HCT116 (cell line): ENCODE measurements at regions not wholly inside any gene's neighbourhood (a gene's known extent, or its start where the extent isn't known, plus 50 kb on each side); places are given as distances from the start of the nearest gene placed in this dataset.

Experiments
- ATAC-seq: fragments of 200-7000 bp; cut with Tn5 transposase; 2 replicates; pipeline ENCODE4 v1.9.1; 2020; ENCODE audit warnings: mild to moderate bottlenecking, moderate library complexity
- BruUV-seq: library from RNA; stranded (reverse); fragments of 400-500 nt; replicated peaks from 2 replicates; lab custom pipeline; 2021; lab: Mats Ljungman, UMichigan
- CTCF ChIA-PET: fragments of 300-600 bp; sonication (Branson Sonifier 250); formaldehyde crosslinking; loops from one replicate; lab custom pipeline; 2021; ENCODE audit warnings: antibody characterized with exemption; lab: Charles Lee
- POLR2A ChIA-PET: fragments of 300-600, 350-600 bp; sonication (Branson Sonifier 250); formaldehyde crosslinking; loops from one replicate; lab custom pipeline; 2021; ENCODE audit warnings: antibody characterized with exemption; lab: Charles Lee
- RAD21 ChIA-PET, 2 experiments: fragments of 300-600 bp; sonication (Branson Sonifier 250); formaldehyde crosslinking; loops; one replicate each; lab custom pipeline; 2023; ENCODE audit warnings: low total read pairs in 2 of 2; ENCODE audit not compliant: uncharacterized antibody in 2 of 2, unreplicated experiment in 2 of 2, low non-redundant PET in 1 of 2; lab: Charles Lee
- DNase-seq: peaks from one replicate; pipeline ENCODE4 v3.0.0-alpha.2; 2010; ENCODE audit warnings: low read depth, low spot score
- H2AFZ ChIP-seq: fragments of 200-600 bp; shearing (Covaris generic), sonication (generic); 2 replicates; pipeline ENCODE4 v1.6.1; 2017; ENCODE audit warnings: low read depth, mixed run types, mixed read lengths, antibody characterized with exemption, low read length; ENCODE audit not compliant: poor library complexity, severe bottlenecking
- H3K27ac ChIP-seq: 2 replicates; pipeline ENCODE4 v1.5.1; 2012; ENCODE audit warnings: low read depth, low read length
- H3K27me3 ChIP-seq: fragments of 200-600 bp; sonication (generic); 2 replicates; pipeline ENCODE4 v1.6.1; 2016; ENCODE audit warnings: mixed run types, low read length, mixed read lengths; ENCODE audit not compliant: insufficient read depth
- H3K36me3 ChIP-seq, 2 experiments: fragments of 200-500 bp in 1 of 2; fragments of 200-600 bp in 1 of 2; sonication (Bioruptor generic) in 1 of 2; sonication (generic) in 1 of 2; 2 replicates each; pipeline versions ENCODE4 v1.5.1 to v1.6.1; 2014 to 2016; ENCODE audit warnings: low read length in 2 of 2, inconsistent platforms in 1 of 2, mixed read lengths in 1 of 2, mixed run types in 1 of 2; ENCODE audit not compliant: insufficient read depth in 2 of 2, control insufficient read depth in 1 of 2
- H3K4me1 ChIP-seq, 2 experiments: fragments of 200-600 bp in 1 of 2; sonication (generic) in 1 of 2; 2 replicates each; pipeline versions ENCODE4 v1.5.1 to v1.6.1; 2012 to 2017; ENCODE audit warnings: low read length in 2 of 2, inconsistent platforms in 1 of 2, mild to moderate bottlenecking in 1 of 2, mixed read lengths in 1 of 2, mixed run types in 1 of 2, moderate library complexity in 1 of 2; ENCODE audit not compliant: insufficient read depth in 2 of 2, control insufficient read depth in 1 of 2
- H3K4me2 ChIP-seq: fragments of 200-600 bp; sonication (generic); 2 replicates; pipeline ENCODE4 v1.6.1; 2017; ENCODE audit warnings: mixed run types, low read length, mixed read lengths
- H3K4me3 ChIP-seq, 2 experiments: fragments of 200-600 bp in 1 of 2; sonication (generic) in 1 of 2; replicated peaks in 1 of 2; 2 replicates each; pipeline ENCODE4 v1.5.1; 2011 to 2016; ENCODE audit warnings: low read length in 2 of 2, control low read depth in 1 of 2, low read depth in 1 of 2, mild to moderate bottlenecking in 1 of 2, mixed read lengths in 1 of 2, mixed run types in 1 of 2
- H3K79me2 ChIP-seq: fragments of 200-600 bp; sonication (generic); 2 replicates; pipeline ENCODE4 v1.6.1; 2017; ENCODE audit warnings: mild to moderate bottlenecking, mixed run types, low read length, moderate library complexity, mixed read lengths; ENCODE audit not compliant: insufficient read depth
- H3K9ac ChIP-seq: fragments of 200-600 bp; sonication (generic); 2 replicates; pipeline ENCODE4 v1.6.1; 2016; ENCODE audit warnings: low read length, mixed read lengths
- H3K9me2 ChIP-seq: fragments of 200-600 bp; sonication (generic), shearing (Covaris generic); 2 replicates; pipeline ENCODE4 v1.6.1; 2017; ENCODE audit warnings: mixed run types, mild to moderate bottlenecking, moderate library complexity; ENCODE audit not compliant: insufficient read depth
- H3K9me3 ChIP-seq, 2 experiments: fragments of 200-500 bp in 1 of 2; fragments of 200-600 bp in 1 of 2; sonication (Bioruptor generic) in 1 of 2; sonication (generic) in 1 of 2; 2 replicates each; pipeline ENCODE4 v1.6.1; 2014 to 2017; ENCODE audit warnings: low read length in 2 of 2, mixed read lengths in 2 of 2, inconsistent platforms in 1 of 2, low read depth in 1 of 2, mild to moderate bottlenecking in 1 of 2, mixed run types in 1 of 2, moderate library complexity in 1 of 2; ENCODE audit not compliant: control insufficient read depth in 1 of 2, insufficient read depth in 1 of 2
- H4K20me1 ChIP-seq: fragments of 200-600 bp; sonication (generic), shearing (Covaris generic); 2 replicates; pipeline ENCODE4 v1.6.1; 2017; ENCODE audit warnings: mixed run types, mild to moderate bottlenecking, moderate library complexity; ENCODE audit not compliant: insufficient read depth
- ATF3 ChIP-seq: IDR thresholded peaks from 2 replicates; pipeline ENCODE4 v1.6.1; 2012
- CBX3 ChIP-seq: IDR thresholded peaks from 2 replicates; pipeline ENCODE4 v1.6.1; 2012; ENCODE audit warnings: low read depth
- CEBPB ChIP-seq: IDR thresholded peaks from 2 replicates; pipeline ENCODE4 v1.6.1; 2012; ENCODE audit warnings: low read depth
- EGR1 ChIP-seq: IDR thresholded peaks from 2 replicates; pipeline ENCODE4 v1.6.1; 2012; ENCODE audit warnings: low read depth
- ELF1 ChIP-seq: IDR thresholded peaks from 2 replicates; pipeline ENCODE4 v1.6.1; 2012; ENCODE audit warnings: low read depth, borderline replicate concordance
- EZH2 ChIP-seq: fragments of 200-600 bp; sonication (generic); IDR thresholded peaks from 2 replicates; pipeline ENCODE4 v1.6.1; 2017; ENCODE audit warnings: antibody characterized with exemption, mixed run types
- EZH2phosphoT487 ChIP-seq: fragments of 200-600 bp; IDR thresholded peaks from 2 replicates; pipeline ENCODE4 v1.6.1; 2018; ENCODE audit warnings: antibody characterized with exemption, borderline replicate concordance
- FOSL1 ChIP-seq: IDR thresholded peaks from 2 replicates; pipeline ENCODE4 v1.6.1; 2012; ENCODE audit warnings: low read depth
- POLR2A ChIP-seq: IDR thresholded peaks from 2 replicates; pipeline ENCODE4 v1.7.0; 2011; ENCODE audit warnings: borderline replicate concordance; ENCODE audit not compliant: insufficient read depth, insufficient read length; ENCODE audit errors: extremely low read depth
- SIN3A ChIP-seq: IDR thresholded peaks from 2 replicates; pipeline ENCODE4 v1.6.1; 2012; ENCODE audit warnings: low read depth
- SP1 ChIP-seq: IDR thresholded peaks from 2 replicates; pipeline ENCODE4 v1.6.1; 2012; ENCODE audit warnings: low read depth
- SRF ChIP-seq: IDR thresholded peaks from 2 replicates; pipeline ENCODE4 v1.6.1; 2012; ENCODE audit warnings: low read depth
- TCF7L2 ChIP-seq: IDR thresholded peaks from 2 replicates; pipeline ENCODE4 v1.7.0; 2011; ENCODE audit warnings: borderline replicate concordance, inconsistent platforms; ENCODE audit not compliant: insufficient read depth, insufficient read length; ENCODE audit errors: extremely low read depth
- intact Hi-C: fragments of 100-400 bp; cut with micrococcal nuclease; formaldehyde crosslinking; loops from 2 replicates; pipeline ENCODE4 v1.10.0; 2022
- TF ChIP-seq, protein P1 (sequence below), 3 experiments: fragments of 200-600 bp in 1 of 3; sonication (generic) in 1 of 3; IDR thresholded peaks in 2 of 3; conservative IDR thresholded peaks in 1 of 3; 2 replicates each; pipeline ENCODE4 v1.5.1; 2012 to 2017; ENCODE audit warnings: low read depth in 2 of 3, low read length in 2 of 3, antibody characterized with exemption in 1 of 3, borderline replicate concordance in 1 of 3, control low read depth in 1 of 3, mild to moderate bottlenecking in 1 of 3, mixed read lengths in 1 of 3, mixed run types in 1 of 3, moderate library complexity in 1 of 3; ENCODE audit not compliant: insufficient read depth in 1 of 3

DNA sequence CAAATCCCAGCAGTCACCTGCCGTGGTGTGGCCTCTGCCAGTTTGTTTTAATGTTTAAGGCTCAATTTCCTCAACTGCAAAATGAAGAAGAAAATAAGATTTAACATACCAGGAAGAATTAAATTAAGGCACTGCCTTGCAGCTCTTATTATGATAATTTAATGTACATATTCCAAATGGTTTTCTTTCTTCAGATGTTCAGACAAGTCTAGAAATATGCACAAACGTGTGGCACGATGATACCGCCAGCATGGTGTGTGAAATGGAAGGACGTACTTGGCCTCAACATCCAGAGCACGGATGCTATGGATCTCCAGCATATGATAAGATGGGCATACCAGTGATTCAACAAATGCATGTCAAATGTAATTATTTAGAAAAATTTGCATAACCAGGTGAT lies 959.4 kb upstream of the TMEM132C start:
- CTCF ChIA-PET, result no interaction called here
- TF ChIP-seq POLR2A (no peak), ATF3 (no peak), ELF1 (no peak), EGR1 (no peak), TCF7L2 (no peak), SIN3A (no peak), SRF (no peak), CEBPB (no peak), CBX3 (no peak), EZH2 (no peak), FOSL1 (no peak), EZH2phosphoT487 (no peak), SP1 (no peak)
- TF ChIP-seq, protein P1, sequence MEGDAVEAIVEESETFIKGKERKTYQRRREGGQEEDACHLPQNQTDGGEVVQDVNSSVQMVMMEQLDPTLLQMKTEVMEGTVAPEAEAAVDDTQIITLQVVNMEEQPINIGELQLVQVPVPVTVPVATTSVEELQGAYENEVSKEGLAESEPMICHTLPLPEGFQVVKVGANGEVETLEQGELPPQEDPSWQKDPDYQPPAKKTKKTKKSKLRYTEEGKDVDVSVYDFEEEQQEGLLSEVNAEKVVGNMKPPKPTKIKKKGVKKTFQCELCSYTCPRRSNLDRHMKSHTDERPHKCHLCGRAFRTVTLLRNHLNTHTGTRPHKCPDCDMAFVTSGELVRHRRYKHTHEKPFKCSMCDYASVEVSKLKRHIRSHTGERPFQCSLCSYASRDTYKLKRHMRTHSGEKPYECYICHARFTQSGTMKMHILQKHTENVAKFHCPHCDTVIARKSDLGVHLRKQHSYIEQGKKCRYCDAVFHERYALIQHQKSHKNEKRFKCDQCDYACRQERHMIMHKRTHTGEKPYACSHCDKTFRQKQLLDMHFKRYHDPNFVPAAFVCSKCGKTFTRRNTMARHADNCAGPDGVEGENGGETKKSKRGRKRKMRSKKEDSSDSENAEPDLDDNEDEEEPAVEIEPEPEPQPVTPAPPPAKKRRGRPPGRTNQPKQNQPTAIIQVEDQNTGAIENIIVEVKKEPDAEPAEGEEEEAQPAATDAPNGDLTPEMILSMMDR (IDR thresholded peaks at IDR 0.05 in 2 of 3, conservative IDR thresholded peaks at IDR 0.05 in 1 of 3; ENCODE audit: borderline replicate concordance in 1 of 3, insufficient read depth in 1 of 3, low read depth in 2 of 3, low read length in 2 of 3), result no peak
- no peak overlapping the region for H3K27ac ChIP-seq
- intact Hi-C loops, result no loop called here
- no peak overlapping the region for H2AFZ ChIP-seq
- RAD21 ChIA-PET, result no interaction called here
- no peaks in the 10 kb centered on the region for H3K36me3 ChIP-seq
- H3K79me2 ChIP-seq, result no peaks in the 10 kb centered on the region
- no peak overlapping the region for H3K9ac ChIP-seq
- POLR2A ChIA-PET, result no interaction called here
- no peak overlapping the region for H3K4me3 ChIP-seq
- H3K4me2 ChIP-seq, result no peak overlapping the region
- no peaks in the 10 kb centered on the region for H3K9me2 ChIP-seq
- BruUV-seq, result no TSS peak
- H4K20me1 ChIP-seq, result no peaks in the 10 kb centered on the region
- no peaks in the 10 kb centered on the region for H3K9me3 ChIP-seq
- no peaks in the 10 kb centered on the region for H3K27me3 ChIP-seq
- no peak for ATAC-seq
- H3K4me1 ChIP-seq, result no peaks in the 10 kb centered on the region
- no peak for DNase-seq
